ENCODE measurements at regions not wholly inside any gene's neighbourhood (a gene's known extent, or its start where the extent isn't known, plus 50 kb on each side); places are given as distances from the start of the nearest gene placed in this dataset.

DNA sequence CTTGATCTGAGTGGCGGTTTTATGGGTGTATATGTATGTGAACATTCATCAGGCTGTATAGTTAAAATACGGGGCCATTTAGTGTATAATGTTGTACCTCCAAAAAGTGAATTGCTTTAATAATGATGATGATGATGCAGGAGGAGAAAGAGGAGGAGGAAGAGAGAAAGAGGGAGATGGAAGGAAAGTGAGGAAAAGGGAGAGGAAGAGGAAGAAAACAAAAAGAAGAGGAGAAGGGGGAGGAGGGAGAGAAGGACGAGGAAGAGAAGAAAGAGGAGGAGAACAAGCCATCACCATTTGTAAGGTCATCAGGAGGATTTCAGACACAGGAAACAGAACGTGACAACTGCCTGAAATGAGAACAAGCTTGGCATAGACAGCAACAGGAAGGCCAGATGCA, 168.4 kb upstream of the NCKAP5 start:
- Histone ChIP-seq H3K27me3 (ENCODE audit: insufficient read depth, low read length) (no peaks in the 10 kb centered on the region), H3K79me2 (ENCODE audit: insufficient read depth, low read length) (no peaks in the 10 kb centered on the region), H3K27ac (ENCODE audit: low read depth, low read length) (no peak overlapping the region), H3K4me1 (ENCODE audit: insufficient read depth, low read length) (peaks cover 38% of the 10 kb centered on the region), H3K36me3 (ENCODE audit: insufficient read depth, low read length) (no peaks in the 10 kb centered on the region), H3K9me3 (ENCODE audit: low read depth, low read length) (no peaks in the 10 kb centered on the region), H2AFZ (ENCODE audit: low read length) (no peak overlapping the region), H3K4me3 (ENCODE audit: insufficient read depth, low read length) (no peak overlapping the region), H4K20me1 (ENCODE audit: insufficient read depth, low read length) (no peaks in the 10 kb centered on the region), H3K4me2 (ENCODE audit: insufficient read depth, low read length) (no peak overlapping the region)
- no peak for TF ChIP-seq CTCF (IDR thresholded peaks at IDR 0.05; ENCODE audit: extremely low read depth, low read depth, low read length)
- DNase-seq (ENCODE audit: insufficient read length, low spot score, missing footprints): no peak

DNA sequence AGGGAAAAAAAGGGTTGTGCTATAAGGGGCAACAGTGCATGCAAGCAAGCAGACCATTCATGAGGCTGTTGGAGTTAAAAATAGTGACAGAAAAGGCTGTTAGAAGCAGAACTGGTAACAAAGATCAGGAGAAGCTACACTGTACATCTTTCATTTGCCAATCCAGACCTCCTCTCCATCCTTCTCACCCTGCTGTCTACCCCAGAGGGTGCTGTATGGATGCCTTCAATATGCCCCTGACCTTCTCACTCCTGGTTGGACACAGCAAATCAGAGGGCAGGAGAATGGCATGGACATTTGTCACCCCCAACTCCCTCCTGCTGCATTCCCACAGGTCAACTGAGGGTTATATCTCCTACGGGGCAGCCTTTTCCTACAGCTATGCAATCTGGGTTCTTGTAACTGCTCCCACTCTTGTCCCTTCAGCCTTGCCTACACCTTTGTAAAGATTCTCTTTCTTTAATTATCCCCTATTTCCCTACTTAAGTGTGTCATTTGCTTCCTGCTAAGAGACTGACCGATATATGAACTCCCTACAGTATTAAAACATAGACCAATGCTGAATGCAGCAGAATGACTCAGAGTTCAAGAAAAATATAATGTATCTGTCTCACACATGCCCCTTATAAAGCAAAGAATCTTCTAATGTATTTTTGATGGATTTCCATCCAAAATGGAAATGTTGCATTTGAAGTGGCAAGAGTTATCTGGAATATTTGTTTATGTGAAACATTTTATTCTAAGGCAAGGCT, 169.2 kb upstream of the NCKAP5 start:
- Histone ChIP-seq H3K4me3 (ENCODE audit: insufficient read depth, low read length) (no peak overlapping the region), H3K27ac (ENCODE audit: low read depth, low read length) (peak overlapping the region; percentile 29), H2AFZ (ENCODE audit: low read length) (peak overlapping the region; percentile 58), H4K20me1 (ENCODE audit: insufficient read depth, low read length) (no peaks in the 10 kb centered on the region), H3K27me3 (ENCODE audit: insufficient read depth, low read length) (no peaks in the 10 kb centered on the region), H3K4me2 (ENCODE audit: insufficient read depth, low read length) (peak overlapping the region; percentile 3), H3K4me1 (ENCODE audit: insufficient read depth, low read length) (peaks cover 38% of the 10 kb centered on the region), H3K9me3 (ENCODE audit: low read depth, low read length) (no peaks in the 10 kb centered on the region), H3K79me2 (ENCODE audit: insufficient read depth, low read length) (no peaks in the 10 kb centered on the region), H3K36me3 (ENCODE audit: insufficient read depth, low read length) (no peaks in the 10 kb centered on the region)
- DNase-seq (ENCODE audit: insufficient read length, low spot score, missing footprints): peak; percentile 43
- no peak for TF ChIP-seq CTCF (IDR thresholded peaks at IDR 0.05; ENCODE audit: extremely low read depth, low read depth, low read length)

DNA sequence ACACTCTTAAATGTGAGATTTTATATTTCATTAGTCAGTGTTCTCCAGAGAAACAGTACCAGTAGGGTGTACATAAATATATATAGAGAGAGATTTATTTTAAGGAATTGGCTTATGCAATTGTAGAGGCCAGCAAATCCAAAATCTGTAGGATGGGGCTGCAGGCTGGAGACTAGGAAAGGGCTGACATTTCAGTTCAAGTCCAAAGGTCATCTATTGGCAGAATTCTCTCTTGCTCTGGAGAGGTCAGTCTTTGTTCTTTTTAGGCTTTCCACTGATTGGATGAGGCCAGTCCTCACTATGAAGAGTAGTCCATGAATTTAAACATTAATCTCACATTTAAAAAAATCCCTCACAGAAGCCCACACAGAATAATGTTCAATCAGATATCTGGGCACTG, 170.8 kb upstream of the NCKAP5 start:
- Histone ChIP-seq H3K4me2 (ENCODE audit: insufficient read depth, low read length) (no peak overlapping the region), H3K27me3 (ENCODE audit: insufficient read depth, low read length) (no peaks in the 10 kb centered on the region), H3K4me1 (ENCODE audit: insufficient read depth, low read length) (peaks cover 26% of the 10 kb centered on the region), H3K36me3 (ENCODE audit: insufficient read depth, low read length) (no peaks in the 10 kb centered on the region), H3K79me2 (ENCODE audit: insufficient read depth, low read length) (no peaks in the 10 kb centered on the region), H4K20me1 (ENCODE audit: insufficient read depth, low read length) (no peaks in the 10 kb centered on the region), H3K27ac (ENCODE audit: low read depth, low read length) (no peak overlapping the region), H2AFZ (ENCODE audit: low read length) (no peak overlapping the region), H3K9me3 (ENCODE audit: low read depth, low read length) (no peaks in the 10 kb centered on the region), H3K4me3 (ENCODE audit: insufficient read depth, low read length) (no peak overlapping the region)
- no peak for DNase-seq (ENCODE audit: insufficient read length, low spot score, missing footprints)
- no peak for TF ChIP-seq CTCF (IDR thresholded peaks at IDR 0.05; ENCODE audit: extremely low read depth, low read depth, low read length)

- no peak for TF ChIP-seq CTCF (IDR thresholded peaks at IDR 0.05; ENCODE audit: extremely low read depth, low read depth, low read length)
- Histone ChIP-seq H3K4me2 (ENCODE audit: insufficient read depth, low read length) (no peak overlapping the region), H3K36me3 (ENCODE audit: insufficient read depth, low read length) (no peaks in the 10 kb centered on the region), H2AFZ (ENCODE audit: low read length) (no peak overlapping the region), H3K27me3 (ENCODE audit: insufficient read depth, low read length) (no peaks in the 10 kb centered on the region), H3K79me2 (ENCODE audit: insufficient read depth, low read length) (no peaks in the 10 kb centered on the region), H3K4me1 (ENCODE audit: insufficient read depth, low read length) (peaks cover 14% of the 10 kb centered on the region), H3K9me3 (ENCODE audit: low read depth, low read length) (no peaks in the 10 kb centered on the region), H3K27ac (ENCODE audit: low read depth, low read length) (no peak overlapping the region), H3K4me3 (ENCODE audit: insufficient read depth, low read length) (no peak overlapping the region), H4K20me1 (ENCODE audit: insufficient read depth, low read length) (no peaks in the 10 kb centered on the region)
- DNase-seq (ENCODE audit: insufficient read length, low spot score, missing footprints): peak; percentile 31
Observed at GRCh38 chr2:133740500-133740899, 172.2 kb upstream of the NCKAP5 start.
